ENCODE measurements at regions not wholly inside any gene's neighbourhood (a gene's known extent, or its start where the extent isn't known, plus 50 kb on each side); places are given as distances from the start of the nearest gene placed in this dataset.
"Not testable (repeated sequence)": the region's sequence is repeated elsewhere in the genome, so short reads cannot be mapped to it uniquely, and the experiment has no call there.

GRCh38 chr6:95660544-95660943, 83.2 kb downstream of the MANEA start:
- DNase-seq, result no peak

- DNase-seq, result no peak
These were observed 92.7 kb downstream of the MANEA start for GRCh38 chr6:95670011-95670463.

DNA sequence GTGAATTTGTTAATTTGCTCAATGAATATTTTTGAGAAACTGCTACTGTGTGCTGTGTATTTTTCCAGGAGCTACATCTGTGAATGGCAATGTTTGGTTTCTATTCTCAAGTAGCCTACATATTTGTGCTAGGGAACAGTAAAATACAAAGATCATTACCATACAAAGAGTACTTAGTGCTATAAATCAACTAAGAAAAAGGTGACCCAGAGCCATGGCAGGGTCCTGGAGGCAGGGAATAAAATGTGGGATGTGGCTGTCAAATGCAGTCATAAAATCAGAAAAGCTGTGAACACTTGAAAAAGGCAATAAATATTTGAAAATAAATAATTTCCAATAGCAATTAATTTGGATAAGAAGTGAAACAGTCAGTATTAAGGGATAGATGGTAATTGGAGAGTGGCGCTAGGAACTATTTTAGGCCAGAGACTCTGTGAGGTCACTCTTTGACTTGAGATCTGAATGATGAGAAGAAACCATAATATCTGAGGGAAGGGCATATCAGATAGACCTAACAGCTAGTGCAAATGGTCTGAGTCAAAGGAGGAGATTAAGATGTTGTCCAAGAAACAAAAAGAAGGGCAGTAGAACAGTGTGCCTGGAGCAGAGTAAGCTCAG, 98.8 kb downstream of the MANEA start:
- no peak for DNase-seq

GRCh38 chr6:95679981-95680380, 102.6 kb downstream of the MANEA start:
- DNase-seq, result no peak

DNA sequence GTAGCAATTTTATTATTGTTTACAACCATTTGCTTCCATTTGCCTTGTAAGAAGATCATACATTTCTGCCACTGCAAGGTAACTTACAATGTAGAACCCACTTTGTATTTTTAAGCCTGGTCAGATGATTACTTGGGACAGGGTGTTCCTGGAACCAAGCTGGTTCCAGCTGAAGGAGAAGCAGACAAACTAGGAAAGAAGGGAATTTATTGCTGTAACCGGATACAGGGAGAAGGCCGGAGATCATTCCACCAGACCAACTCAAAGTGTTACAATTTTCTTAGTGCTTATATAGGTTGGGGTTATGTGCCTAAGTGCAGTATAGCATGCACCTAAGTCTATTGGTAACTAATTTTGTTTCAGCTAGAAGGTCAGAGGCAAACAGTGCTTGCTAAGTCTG, 104.4 kb downstream of the MANEA start:
- DNase-seq, result no peak

DNA sequence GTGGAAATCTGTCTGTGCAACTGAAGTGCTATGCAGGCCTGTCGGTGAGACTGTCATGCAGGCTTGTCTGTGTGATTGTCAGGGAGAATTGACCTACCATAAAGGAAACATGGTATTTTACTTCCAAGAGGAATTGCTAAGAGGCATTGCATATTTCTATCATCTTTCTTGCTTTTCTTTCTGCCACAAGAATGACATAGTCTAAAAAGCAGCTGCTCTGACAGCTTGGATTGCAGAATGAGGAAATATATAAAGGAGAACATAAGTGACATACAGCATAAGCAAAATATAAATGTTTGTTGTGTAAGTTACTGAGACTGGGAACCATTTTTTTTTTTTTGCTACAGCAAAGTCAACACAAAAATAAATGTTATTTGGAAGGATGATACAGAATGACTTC, 105.1 kb downstream of the MANEA start:
- DNase-seq, result no peak

GRCh38 chr6:95685822-95686221, 108.5 kb downstream of the MANEA start:
- no peak for DNase-seq

- DNase-seq, result no peak
These were observed 108.9 kb downstream of the MANEA start for GRCh38 chr6:95686272-95686671.

DNA sequence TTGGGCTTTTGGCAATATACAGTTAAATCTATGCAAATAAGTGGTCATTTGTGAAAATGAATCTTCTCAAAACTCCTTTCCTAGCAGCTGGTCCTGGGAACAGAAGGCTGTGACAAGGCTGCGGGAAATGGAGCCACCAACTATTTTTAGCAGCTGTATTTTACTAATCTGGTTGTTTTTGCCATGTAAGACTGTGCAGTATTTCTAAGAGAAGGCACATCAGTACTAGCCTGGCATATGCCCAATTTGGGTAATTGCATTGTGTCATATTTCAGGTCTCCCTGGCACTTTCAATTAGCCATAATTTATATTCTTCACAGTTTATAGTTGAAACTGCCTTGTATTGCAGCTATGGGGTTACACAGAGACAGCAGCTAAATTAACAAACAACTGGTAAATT, 109.6 kb downstream of the MANEA start:
- peak; percentile 76 for DNase-seq

DNA sequence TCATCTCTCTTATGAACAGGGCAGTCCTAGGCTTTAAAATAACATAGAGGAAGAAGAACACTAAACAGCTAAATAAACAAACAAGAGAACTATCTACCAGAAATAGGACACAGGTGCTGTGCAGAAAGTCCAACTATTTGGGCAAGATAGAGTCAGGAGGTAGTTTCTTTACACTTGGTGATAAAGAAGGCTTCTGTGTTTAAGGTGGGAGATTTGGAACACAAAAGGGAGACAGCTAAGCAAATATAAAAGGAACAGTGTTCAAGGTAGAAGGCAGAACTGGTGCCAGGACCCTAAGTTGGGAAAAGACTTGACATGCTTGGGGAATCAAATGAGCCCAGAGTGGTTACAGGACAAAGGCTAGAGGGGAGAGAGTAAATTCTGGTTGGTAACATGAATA, 110.5 kb downstream of the MANEA start:
- no peak for DNase-seq

GRCh38 chr6:95690328-95690727, 113.0 kb downstream of the MANEA start:
- no peak for DNase-seq

DNA sequence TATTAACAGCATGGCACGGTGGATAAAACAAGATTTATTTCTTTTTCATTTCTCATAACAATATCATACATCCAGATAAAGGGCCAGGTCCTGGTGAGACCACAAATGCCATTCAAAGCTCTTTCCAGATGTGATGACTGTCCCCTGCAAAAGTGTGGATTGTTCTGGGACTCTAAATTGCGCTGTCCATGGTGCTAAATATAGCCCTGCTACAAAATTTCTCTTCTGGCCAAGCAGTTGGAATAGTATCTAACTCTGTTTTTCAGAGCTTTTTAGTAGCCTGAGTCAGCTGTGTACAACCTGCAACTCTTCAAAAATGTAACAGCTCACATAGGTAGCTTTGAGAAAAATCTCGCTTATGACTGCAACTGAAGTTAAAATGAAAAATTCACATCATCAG, 115.8 kb downstream of the MANEA start:
- no peak for DNase-seq

- DNase-seq, result no peak
These were observed 120.9 kb downstream of the MANEA start for GRCh38 chr6:95698271-95698670.

GRCh38 chr6:95723638-95724037, 146.3 kb downstream of the MANEA start:
- no peak for DNase-seq

DNA sequence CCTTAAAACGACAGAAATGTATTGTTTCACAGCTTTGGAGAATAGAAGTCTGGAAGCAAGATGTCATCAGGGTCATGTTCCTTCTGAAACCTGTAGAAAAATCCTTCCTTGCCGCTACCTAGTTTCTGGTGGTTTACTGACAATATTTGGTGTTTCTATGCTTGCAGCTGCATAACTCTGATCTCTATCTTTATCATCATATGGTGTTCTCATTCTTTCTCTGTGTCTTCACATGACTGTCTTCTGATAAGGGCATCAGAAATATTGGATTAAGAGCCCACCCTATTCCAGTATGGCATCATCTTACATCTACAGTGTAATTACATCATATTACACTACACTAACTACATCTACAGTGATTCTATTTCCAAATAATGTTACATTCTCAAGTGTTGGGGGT, 148.0 kb downstream of the MANEA start:
- no peak for DNase-seq

DNA sequence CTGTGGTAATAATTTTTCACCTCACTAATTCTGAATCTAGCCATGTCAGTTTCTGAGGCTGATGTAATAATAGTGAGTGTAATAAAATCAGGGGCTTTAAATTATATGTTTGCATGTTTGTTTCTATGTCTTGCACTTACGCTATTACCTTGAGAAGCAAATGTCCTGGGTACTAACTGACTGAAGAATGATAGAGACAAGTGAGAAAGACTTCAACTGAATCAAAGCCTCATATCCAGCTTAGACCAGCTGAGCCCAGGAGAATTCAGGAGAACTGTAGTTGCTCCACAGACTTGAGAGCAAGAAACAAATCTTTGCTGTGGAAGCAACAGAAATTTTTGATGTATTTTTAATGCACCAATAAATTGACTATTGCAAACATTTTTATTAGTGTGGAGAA, 162.8 kb downstream of the MANEA start:
- no peak for DNase-seq

DNA sequence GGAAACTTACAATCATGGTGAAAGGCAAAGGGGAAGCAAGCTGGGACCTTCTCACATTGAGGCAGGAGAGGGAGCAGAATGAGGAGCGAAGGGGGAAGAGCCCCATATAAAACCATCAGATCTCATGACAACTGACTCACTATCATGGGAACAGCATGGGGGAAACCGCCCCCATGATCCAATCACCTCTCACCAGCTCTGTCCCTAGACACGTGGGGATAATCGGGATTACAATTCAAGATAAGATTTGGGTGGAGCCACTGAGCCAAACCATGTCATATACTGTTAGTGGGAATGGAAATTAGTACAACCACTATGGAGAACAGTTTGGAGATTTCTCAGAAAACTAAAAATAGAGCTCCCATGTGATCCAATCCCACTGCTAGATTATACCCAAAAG, 163.7 kb downstream of the MANEA start:
- no peak for DNase-seq

- no peak for DNase-seq
These were observed 165.5 kb downstream of the MANEA start for GRCh38 chr6:95742767-95743289.

DNA sequence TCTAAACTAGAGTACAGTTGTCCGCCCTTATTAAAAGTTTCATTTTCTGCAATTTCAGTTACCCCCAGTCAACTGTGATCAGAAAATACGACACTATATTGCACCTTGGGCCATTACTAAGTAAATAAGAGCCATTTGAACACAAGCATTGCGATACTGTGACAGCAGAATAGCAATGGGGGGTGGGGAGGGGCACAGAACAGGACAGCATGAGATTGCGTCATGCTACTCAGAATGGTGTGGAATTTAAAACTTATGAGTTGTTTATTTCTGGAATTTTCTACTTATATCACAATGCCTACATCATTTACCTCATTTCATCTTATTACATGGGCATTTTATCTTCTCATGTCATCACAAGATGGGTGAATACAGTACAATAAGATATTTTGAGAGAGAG, 166.3 kb downstream of the MANEA start:
- no peak for DNase-seq

DNA sequence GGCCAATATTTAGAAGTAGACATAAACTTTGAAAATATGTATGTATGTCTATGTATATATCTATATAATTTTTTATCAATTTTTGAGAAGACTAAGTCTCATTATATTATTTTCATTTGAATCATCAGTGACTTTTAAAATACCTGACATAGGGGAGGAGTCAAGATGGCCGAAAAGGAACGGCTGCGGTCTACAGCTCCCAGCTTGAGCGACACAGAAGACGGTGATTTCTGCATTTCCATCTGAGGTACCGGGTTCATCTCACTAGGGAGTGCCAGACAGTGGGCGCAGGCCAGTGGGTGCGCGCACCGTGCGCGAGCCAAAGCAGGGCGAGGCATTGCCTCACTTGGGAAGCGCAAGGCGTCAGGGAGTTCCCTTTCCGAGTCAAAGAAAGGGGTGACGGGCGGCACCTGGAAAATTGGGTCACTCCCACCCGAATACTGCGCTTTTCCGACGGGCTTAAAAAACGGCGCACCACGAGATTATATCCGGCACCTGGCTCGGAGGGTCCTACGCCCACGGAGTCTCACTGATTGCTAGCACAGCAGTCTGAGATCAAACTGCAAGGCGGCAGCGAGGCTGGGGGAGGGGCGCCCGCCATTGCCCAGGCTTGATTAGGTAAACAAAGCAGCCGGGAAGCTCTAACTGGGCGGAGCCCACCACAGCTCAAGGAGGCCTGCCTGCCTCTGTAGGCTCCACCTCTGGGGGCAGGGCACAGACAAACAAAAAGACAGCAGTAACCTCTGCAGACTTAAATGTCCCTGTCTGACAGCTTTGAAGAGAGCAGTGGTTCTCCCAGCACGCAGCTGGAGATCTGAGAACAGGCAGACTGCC, 181.1 kb downstream of the MANEA start:
- not testable (repeated sequence) for DNase-seq

GRCh38 chr6:95767897-95768463, 190.6 kb downstream of the MANEA start:
- DNase-seq, result no peak

GRCh38 chr6:95768539-95768938, 191.2 kb downstream of the MANEA start:
- DNase-seq, result no peak

GRCh38 chr6:95777338-95777737, 200.0 kb downstream of the MANEA start:
- no peak for DNase-seq

DNA sequence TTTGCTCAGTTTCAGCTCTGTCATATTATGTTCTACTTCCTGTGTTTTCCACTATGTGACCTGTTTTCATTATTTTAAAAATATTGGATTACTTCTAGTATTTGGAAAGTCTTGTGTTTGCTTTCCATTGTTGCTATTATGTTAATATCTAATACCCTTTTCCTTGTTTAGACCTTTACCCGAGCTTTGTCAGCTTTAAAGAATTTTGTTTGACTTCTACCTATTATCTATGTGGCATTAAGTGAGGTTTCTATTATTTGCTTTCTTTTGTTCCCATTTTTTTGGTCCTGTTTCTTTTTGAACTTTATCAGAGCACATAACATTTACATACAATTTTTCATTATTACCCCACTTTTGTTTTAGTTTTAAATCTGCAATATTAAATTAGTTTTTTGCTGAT, 202.7 kb downstream of the MANEA start:
- no peak for DNase-seq
